A673 (cell line): ENCODE measurements at regions not wholly inside any gene's neighbourhood (a gene's known extent, or its start where the extent isn't known, plus 50 kb on each side); places are given as distances from the start of the nearest gene placed in this dataset.

ENCODE experiments used
- EZH2 ChIP-seq: fragments of 200-600 bp; sonication (generic); IDR thresholded peaks from 2 replicates; pipeline ENCODE4 v1.6.1; 2017; ENCODE audit warnings: borderline replicate concordance, low read depth, mild to moderate bottlenecking, mixed read lengths, antibody characterized with exemption, low read length; ENCODE audit not compliant: poor library complexity, severe bottlenecking
- TF ChIP-seq, protein P1 (sequence below): fragments of 300-800, 200-600 bp; sonication (generic); conservative IDR thresholded peaks from 2 replicates; pipeline ENCODE4 v1.5.1; 2017; ENCODE audit warnings: low read depth, mild to moderate bottlenecking, antibody characterized with exemption, low read length, moderate library complexity, mixed read lengths

DNA sequence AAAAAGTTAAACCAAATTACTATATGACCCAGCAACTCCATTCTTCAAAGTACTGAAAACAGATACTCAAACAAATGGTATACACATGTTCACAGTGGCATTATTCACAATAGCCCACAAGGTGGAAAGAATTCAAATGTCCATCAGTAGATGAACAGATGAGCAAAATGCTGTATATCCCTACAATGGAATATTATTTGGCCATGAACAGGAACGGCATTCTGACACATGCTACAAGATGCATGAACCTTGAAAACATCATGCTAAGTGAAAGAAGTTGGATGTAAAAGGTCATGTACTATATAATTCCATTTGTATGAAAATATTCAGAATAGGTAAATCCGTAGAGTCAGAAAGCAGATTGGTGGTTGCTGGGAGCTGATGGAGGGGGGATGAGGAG is 73.5 kb upstream of the XYLT1 start:
- TF ChIP-seq, protein P1, sequence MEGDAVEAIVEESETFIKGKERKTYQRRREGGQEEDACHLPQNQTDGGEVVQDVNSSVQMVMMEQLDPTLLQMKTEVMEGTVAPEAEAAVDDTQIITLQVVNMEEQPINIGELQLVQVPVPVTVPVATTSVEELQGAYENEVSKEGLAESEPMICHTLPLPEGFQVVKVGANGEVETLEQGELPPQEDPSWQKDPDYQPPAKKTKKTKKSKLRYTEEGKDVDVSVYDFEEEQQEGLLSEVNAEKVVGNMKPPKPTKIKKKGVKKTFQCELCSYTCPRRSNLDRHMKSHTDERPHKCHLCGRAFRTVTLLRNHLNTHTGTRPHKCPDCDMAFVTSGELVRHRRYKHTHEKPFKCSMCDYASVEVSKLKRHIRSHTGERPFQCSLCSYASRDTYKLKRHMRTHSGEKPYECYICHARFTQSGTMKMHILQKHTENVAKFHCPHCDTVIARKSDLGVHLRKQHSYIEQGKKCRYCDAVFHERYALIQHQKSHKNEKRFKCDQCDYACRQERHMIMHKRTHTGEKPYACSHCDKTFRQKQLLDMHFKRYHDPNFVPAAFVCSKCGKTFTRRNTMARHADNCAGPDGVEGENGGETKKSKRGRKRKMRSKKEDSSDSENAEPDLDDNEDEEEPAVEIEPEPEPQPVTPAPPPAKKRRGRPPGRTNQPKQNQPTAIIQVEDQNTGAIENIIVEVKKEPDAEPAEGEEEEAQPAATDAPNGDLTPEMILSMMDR = no peak
- TF ChIP-seq EZH2 = no peak
